K562 (cell line): ENCODE measurements at regions not wholly inside any gene's neighbourhood (a gene's known extent, or its start where the extent isn't known, plus 50 kb on each side); places are given as distances from the start of the nearest gene placed in this dataset.

Experiments used
- ATAC-seq: fragments of 200-7000 bp; cut with Tn5 transposase; 3 replicates; pipeline ENCODE4 v1.9.1; 2020; ENCODE audit warnings: moderate library complexity
- BruUV-seq: library from RNA; stranded (reverse); fragments of 400-500 nt; replicated peaks from 2 replicates; lab custom pipeline; 2021; lab: Mats Ljungman, UMichigan
- CTCF ChIA-PET: fragments of 300-600 bp; formaldehyde crosslinking; extraction: SDS; loops from one replicate; lab custom pipeline; 2021; ENCODE audit warnings: low intra/inter-chr PET ratio; lab: Yijun Ruan, JAX
- POLR2A ChIA-PET: fragments of 300-600, 350-650 bp; sonication (Branson Sonifier 250); formaldehyde crosslinking; extraction: SDS; loops from one replicate; lab custom pipeline; 2021; ENCODE audit warnings: antibody characterized with exemption, inconsistent platforms; lab: Yijun Ruan, JAX
- DNase-seq, 4 experiments: peaks; one replicate each; pipeline versions ENCODE4 v3.0.0 to v3.0.0-alpha.2; 2011 to 2018; ENCODE audit warnings: low spot score in 3 of 4, mixed read lengths in 3 of 4; ENCODE audit errors: extremely low read depth in 1 of 4
- FAIRE-seq: peaks from 2 replicates; lab custom pipeline; 2011; peaks lifted over from hg19 to GRCh38; lab: Jason Lieb, UNC
- H2AFZ ChIP-seq: 2 replicates; pipeline ENCODE4 v1.6.0; 2011; ENCODE audit warnings: low read depth, low read length, control low read depth, inconsistent platforms
- H3K27ac ChIP-seq: fragments of 200-600 bp; 3 replicates; pipeline ENCODE4 v1.8.0; 2011; ENCODE audit warnings: low read depth, mild to moderate bottlenecking, control low read depth, inconsistent platforms, low read length, moderate library complexity, mixed read lengths; ENCODE audit errors: extremely low read depth
- H3K27me3 ChIP-seq, 2 experiments: fragments of 300-600 bp in 1 of 2; 2 replicates in 1 of 2; 3 replicates in 1 of 2; pipeline versions ENCODE4 v1.6.0 to v1.8.0; 2011; ENCODE audit warnings: inconsistent platforms in 2 of 2, low read length in 2 of 2, mild to moderate bottlenecking in 1 of 2, mixed read lengths in 1 of 2, moderate library complexity in 1 of 2; ENCODE audit not compliant: control insufficient read depth in 2 of 2, insufficient read depth in 2 of 2
- H3K36me3 ChIP-seq: fragments of 300-600 bp; 3 replicates; pipeline ENCODE4 v1.8.0; 2011; ENCODE audit warnings: mild to moderate bottlenecking, low read length, inconsistent platforms; ENCODE audit not compliant: control insufficient read depth, insufficient read depth
- H3K4me1 ChIP-seq, 2 experiments: fragments of 200-600 bp in 1 of 2; replicated peaks in 1 of 2; 2 replicates in 1 of 2; 3 replicates in 1 of 2; pipeline versions ENCODE4 v1.5.1 to v1.8.0; 2011; ENCODE audit warnings: inconsistent platforms in 2 of 2, low read length in 2 of 2, mild to moderate bottlenecking in 1 of 2, mixed read lengths in 1 of 2, moderate library complexity in 1 of 2; ENCODE audit not compliant: control insufficient read depth in 2 of 2, insufficient read depth in 2 of 2
- H3K4me2 ChIP-seq: 2 replicates; pipeline ENCODE4 v1.6.1; 2011; ENCODE audit warnings: low read length, control low read depth, inconsistent platforms, mixed read lengths; ENCODE audit not compliant: insufficient read depth
- H3K4me3 ChIP-seq: fragments of 200-600 bp; sonication (generic), shearing (Covaris generic); 2 replicates; pipeline ENCODE4 v1.5.1; 2016; ENCODE audit warnings: control low read depth, inconsistent platforms
- H3K79me2 ChIP-seq: fragments of 200-600 bp; 3 replicates; pipeline ENCODE4 v1.8.0; 2011; ENCODE audit warnings: low read length, inconsistent platforms; ENCODE audit not compliant: control insufficient read depth, insufficient read depth
- H3K9ac ChIP-seq, 2 experiments: 2 replicates each; pipeline versions ENCODE4 v1.6.0 to v1.6.1; 2011; ENCODE audit warnings: low read depth in 2 of 2, low read length in 2 of 2, control low read depth in 1 of 2, inconsistent platforms in 1 of 2, mild to moderate bottlenecking in 1 of 2, mixed read lengths in 1 of 2; ENCODE audit not compliant: insufficient read depth in 1 of 2
- H3K9me1 ChIP-seq: one replicate; pipeline ENCODE4 v1.6.0; 2011; ENCODE audit warnings: inconsistent platforms, mild to moderate bottlenecking, low read length, moderate library complexity; ENCODE audit not compliant: control insufficient read depth, insufficient read depth
- H3K9me3 ChIP-seq: replicated peaks from 2 replicates; pipeline ENCODE4 v1.5.1; 2011; ENCODE audit warnings: low read depth, low read length, inconsistent platforms; ENCODE audit not compliant: control insufficient read depth, insufficient read depth
- H4K20me1 ChIP-seq: replicated peaks from 2 replicates; pipeline ENCODE4 v1.6.1; 2011; ENCODE audit warnings: low read length, inconsistent platforms, mixed read lengths; ENCODE audit not compliant: control insufficient read depth, insufficient read depth
- BRCA1 ChIP-seq, 2 experiments: fragments of 450-650 bp in 1 of 2; sonication (generic) in 1 of 2; formaldehyde crosslinking in 1 of 2; IDR thresholded peaks; 2 replicates each; pipeline versions ENCODE4 v1.5.0 to v1.6.1; 2017 to 2020; ENCODE audit warnings: mild to moderate bottlenecking in 1 of 2, missing genetic modification reagents in 1 of 2
- MTA1 ChIP-seq: fragments of 450-650 bp; IDR thresholded peaks from 2 replicates; pipeline ENCODE4 v1.6.1; 2017; ENCODE audit warnings: borderline replicate concordance
- WGBS: fragments of 100-300 bp; shearing (Covaris generic); methylation state at CpG from one replicate; pipeline ENCODE4 v1.1.6; 2016; ENCODE audit warnings: low coverage, mixed read lengths; ENCODE audit not compliant: insufficient coverage; ENCODE audit errors: missing lambda C conversion rate; 5-methylcytosine and 5-hydroxymethylcytosine counted together
- in situ Hi-C: fragments of 300-500 bp; cut with MboI; formaldehyde crosslinking; loops from 4 replicates; pipeline ENCODE4 v1.15.0; 2018; ENCODE audit warnings: inconsistent platforms, mixed read lengths
- intact Hi-C: fragments of 100-400 bp; cut with micrococcal nuclease; formaldehyde crosslinking; loops from 2 replicates; pipeline ENCODE4 v1.14.2; 2022
- TF ChIP-seq, protein P1 (sequence below): fragments of 250-450 bp; sonication (Bioruptor Pico); IDR thresholded peaks from 2 replicates; pipeline ENCODE4 v1.4.0; 2020

GRCh38 chr1:81377406-81377805 lies 423.3 kb upstream of the ADGRL2 start (continued):
- TF ChIP-seq, protein P1, sequence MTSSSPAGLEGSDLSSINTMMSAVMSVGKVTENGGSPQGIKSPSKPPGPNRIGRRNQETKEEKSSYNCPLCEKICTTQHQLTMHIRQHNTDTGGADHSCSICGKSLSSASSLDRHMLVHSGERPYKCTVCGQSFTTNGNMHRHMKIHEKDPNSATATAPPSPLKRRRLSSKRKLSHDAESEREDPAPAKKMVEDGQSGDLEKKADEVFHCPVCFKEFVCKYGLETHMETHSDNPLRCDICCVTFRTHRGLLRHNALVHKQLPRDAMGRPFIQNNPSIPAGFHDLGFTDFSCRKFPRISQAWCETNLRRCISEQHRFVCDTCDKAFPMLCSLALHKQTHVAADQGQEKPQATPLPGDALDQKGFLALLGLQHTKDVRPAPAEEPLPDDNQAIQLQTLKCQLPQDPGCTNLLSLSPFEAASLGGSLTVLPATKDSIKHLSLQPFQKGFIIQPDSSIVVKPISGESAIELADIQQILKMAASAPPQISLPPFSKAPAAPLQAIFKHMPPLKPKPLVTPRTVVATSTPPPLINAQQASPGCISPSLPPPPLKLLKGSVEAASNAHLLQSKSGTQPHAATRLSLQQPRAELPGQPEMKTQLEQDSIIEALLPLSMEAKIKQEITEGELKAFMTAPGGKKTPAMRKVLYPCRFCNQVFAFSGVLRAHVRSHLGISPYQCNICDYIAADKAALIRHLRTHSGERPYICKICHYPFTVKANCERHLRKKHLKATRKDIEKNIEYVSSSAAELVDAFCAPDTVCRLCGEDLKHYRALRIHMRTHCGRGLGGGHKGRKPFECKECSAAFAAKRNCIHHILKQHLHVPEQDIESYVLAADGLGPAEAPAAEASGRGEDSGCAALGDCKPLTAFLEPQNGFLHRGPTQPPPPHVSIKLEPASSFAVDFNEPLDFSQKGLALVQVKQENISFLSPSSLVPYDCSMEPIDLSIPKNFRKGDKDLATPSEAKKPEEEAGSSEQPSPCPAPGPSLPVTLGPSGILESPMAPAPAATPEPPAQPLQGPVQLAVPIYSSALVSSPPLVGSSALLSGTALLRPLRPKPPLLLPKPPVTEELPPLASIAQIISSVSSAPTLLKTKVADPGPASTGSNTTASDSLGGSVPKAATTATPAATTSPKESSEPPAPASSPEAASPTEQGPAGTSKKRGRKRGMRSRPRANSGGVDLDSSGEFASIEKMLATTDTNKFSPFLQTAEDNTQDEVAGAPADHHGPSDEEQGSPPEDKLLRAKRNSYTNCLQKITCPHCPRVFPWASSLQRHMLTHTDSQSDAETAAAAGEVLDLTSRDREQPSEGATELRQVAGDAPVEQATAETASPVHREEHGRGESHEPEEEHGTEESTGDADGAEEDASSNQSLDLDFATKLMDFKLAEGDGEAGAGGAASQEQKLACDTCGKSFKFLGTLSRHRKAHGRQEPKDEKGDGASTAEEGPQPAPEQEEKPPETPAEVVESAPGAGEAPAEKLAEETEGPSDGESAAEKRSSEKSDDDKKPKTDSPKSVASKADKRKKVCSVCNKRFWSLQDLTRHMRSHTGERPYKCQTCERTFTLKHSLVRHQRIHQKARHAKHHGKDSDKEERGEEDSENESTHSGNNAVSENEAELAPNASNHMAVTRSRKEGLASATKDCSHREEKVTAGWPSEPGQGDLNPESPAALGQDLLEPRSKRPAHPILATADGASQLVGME (CRISPR knock-in tag) = no peak
- TF ChIP-seq BRCA1 (IDR thresholded peaks at IDR 0.05) (no peak), BRCA1 (CRISPR knock-in tag; IDR thresholded peaks at IDR 0.05) (no peak)
- TF ChIP-seq, all 486 proteins: peak for 0

DNA sequence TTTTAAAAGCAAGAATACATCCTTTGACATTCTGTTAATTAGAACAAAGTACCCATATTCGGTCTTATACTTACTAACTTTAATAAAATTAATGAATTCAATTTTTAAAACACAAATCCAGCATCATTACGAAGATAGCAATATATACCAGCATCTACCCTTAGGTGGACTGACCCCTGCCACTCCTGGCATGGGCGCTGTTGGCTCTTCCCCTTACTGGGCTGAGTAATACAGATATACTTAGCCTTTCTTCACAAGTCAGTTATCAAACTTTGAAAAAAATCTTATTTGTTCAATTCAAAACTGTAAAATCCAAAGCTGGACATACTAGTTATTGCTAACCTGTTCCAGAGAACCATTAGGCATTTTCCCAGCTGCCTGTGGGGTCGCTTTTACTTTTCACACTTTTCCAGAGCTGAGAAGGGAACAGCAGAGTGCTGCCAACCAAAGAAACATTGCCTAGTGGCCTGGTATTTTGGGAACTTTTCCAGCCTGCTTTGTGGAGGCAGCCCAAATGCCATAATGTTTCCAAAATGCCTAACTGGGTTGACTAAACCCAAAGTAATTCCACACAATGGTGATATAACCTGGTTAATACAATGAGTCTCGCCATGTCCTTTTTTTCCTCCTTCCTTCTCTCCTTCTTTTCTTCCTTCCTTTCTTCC lies 424.7 kb upstream of the ADGRL2 start:
- TF ChIP-seq MTA1 = no peak
- Histone ChIP-seq H3K4me1 (no peaks in the 10 kb centered on the region), H4K20me1 (no peaks in the 10 kb centered on the region), H3K36me3 (no peaks in the 10 kb centered on the region), H3K79me2 (no peaks in the 10 kb centered on the region), H3K4me3 (no peak overlapping the region), H3K9me1 (no peaks in the 10 kb centered on the region), H3K4me2 (no peak overlapping the region), H3K27me3 (no peaks in the 10 kb centered on the region), H2AFZ (no peak overlapping the region), H3K27ac (no peak overlapping the region), H3K9me3 (no peaks in the 10 kb centered on the region), H3K9ac (no peak overlapping the region)
- no peak for DNase-seq
- no peak for ATAC-seq
- BruUV-seq = no TSS peak
- 4% methylated on average over 5 of the region's 5 CpGs for WGBS
- in situ Hi-C loops (no loop called here), intact Hi-C loops (no loop called here)
- FAIRE-seq = no peak
- ChIA-PET CTCF (no interaction called here), POLR2A (no interaction called here)
